Left ventricle myocardium inferior (tissue), 1 donor: ENCODE measurements at regions not wholly inside any gene's neighbourhood (a gene's known extent, or its start where the extent isn't known, plus 50 kb on each side); places are given as distances from the start of the nearest gene placed in this dataset.

Experiments used
- DNase-seq: peaks from one replicate; pipeline ENCODE4 v3.0.0-alpha.2; 2020
- H3K27ac ChIP-seq: fragments of 200-600 bp; replicated peaks from 2 replicates; pipeline ENCODE4 v1.8.0; 2021
- H3K27me3 ChIP-seq: fragments of 200-600 bp; 2 replicates; pipeline ENCODE4 v1.8.0; 2021; ENCODE audit warnings: low read depth
- H3K36me3 ChIP-seq: fragments of 200-600 bp; 2 replicates; pipeline ENCODE4 v1.8.0; 2021
- H3K4me1 ChIP-seq: fragments of 200-600 bp; 2 replicates; pipeline ENCODE4 v1.8.0; 2021
- H3K4me3 ChIP-seq: fragments of 200-600 bp; 2 replicates; pipeline ENCODE4 v1.8.0; 2021; ENCODE audit warnings: mild to moderate bottlenecking, moderate library complexity
- H3K9me3 ChIP-seq: fragments of 200-600 bp; replicated peaks from 2 replicates; pipeline ENCODE4 v1.8.0; 2021
- intact Hi-C: fragments of 100-400 bp; cut with micrococcal nuclease; formaldehyde crosslinking; loops from one replicate; pipeline ENCODE4 v1.11.0; 2022
- TF ChIP-seq, protein P1 (sequence below): fragments of 200-600 bp; IDR thresholded peaks from 2 replicates; pipeline ENCODE4 v1.8.0; 2021; ENCODE audit warnings: antibody characterized with exemption, mild to moderate bottlenecking, borderline replicate concordance
- donor health status: DM: no; HTN: yes; CAD: no; lungs with severe emphysema.

DNA sequence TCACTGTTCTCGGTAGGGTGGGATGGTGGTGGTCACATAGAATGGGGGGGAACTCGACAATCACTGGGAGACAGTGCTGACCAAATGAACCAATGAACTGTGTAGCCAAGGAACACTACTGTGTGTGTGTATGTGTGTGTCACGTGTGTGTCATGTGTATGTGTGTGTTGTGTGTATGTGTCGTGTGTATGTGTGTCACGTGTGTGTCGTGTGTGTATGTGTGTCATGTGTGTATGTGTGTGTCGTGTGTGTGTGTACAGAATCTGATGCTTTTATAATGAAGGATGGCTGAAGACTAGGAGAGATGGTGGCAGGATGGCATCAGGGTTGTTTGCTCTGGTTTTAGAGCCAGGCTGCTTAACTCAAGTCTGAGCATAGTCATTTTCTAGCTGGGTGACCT, 99.1 kb upstream of the DUSP22 start:
- no peak overlapping the region for H3K27ac ChIP-seq
- no peak for DNase-seq
- H3K36me3 ChIP-seq: no peaks in the 10 kb centered on the region
- H3K4me3 ChIP-seq: no peak overlapping the region
- intact Hi-C loops: no loop called here
- peaks cover 19% of the 10 kb centered on the region for H3K4me1 ChIP-seq
- TF ChIP-seq, protein P1, sequence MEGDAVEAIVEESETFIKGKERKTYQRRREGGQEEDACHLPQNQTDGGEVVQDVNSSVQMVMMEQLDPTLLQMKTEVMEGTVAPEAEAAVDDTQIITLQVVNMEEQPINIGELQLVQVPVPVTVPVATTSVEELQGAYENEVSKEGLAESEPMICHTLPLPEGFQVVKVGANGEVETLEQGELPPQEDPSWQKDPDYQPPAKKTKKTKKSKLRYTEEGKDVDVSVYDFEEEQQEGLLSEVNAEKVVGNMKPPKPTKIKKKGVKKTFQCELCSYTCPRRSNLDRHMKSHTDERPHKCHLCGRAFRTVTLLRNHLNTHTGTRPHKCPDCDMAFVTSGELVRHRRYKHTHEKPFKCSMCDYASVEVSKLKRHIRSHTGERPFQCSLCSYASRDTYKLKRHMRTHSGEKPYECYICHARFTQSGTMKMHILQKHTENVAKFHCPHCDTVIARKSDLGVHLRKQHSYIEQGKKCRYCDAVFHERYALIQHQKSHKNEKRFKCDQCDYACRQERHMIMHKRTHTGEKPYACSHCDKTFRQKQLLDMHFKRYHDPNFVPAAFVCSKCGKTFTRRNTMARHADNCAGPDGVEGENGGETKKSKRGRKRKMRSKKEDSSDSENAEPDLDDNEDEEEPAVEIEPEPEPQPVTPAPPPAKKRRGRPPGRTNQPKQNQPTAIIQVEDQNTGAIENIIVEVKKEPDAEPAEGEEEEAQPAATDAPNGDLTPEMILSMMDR: no peak
- no peaks in the 10 kb centered on the region for H3K27me3 ChIP-seq
- H3K9me3 ChIP-seq: no peaks in the 10 kb centered on the region

DNA sequence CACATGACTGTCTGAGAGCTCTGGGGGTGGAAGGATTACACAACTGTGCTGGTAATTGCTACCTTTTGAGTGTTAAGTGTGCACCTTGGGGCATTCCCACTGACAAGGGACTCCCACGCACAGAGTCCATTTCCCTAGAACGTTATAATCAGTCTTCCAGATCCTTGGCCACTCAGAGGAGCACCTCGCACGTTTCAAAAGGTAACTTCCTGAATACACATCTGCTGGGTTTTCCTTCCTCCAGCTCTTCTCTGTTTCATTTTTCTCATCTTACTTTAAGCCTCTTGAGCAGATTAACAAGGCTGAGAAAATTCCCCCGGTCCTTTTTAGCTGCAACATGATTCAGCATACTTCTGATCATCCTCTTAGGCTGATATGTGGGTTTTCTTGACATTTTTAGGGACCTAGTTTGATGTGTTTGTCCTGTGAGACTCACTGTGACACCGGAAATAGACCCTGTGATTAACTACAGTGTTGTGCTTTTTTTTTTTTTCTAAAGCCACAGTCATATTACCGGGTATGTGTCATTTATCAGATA, 98.4 kb upstream of the DUSP22 start:
- no peaks in the 10 kb centered on the region for H3K36me3 ChIP-seq

DNA sequence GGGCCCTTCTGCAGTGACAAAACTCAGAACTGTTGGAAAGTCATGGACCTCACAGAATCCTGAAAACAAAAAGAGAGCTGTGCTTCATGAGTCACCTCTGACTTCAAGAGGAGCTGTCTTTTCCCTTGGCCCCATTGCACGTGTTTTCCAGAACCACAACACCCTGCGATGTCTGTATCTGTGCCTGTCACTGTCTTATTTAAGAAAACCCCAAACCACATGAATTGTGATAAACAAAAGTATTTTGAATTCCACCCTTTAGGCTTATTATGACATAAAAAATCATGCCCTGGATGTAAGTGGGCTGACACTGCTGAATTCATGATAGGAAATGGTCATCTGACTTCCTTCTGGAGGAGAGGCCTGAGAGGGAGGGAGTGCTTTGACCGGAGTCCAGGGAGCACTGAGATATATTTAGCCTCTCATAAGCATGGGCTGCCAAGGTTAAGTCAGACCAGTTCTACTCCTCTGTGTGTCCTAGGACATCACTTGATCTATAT, 96.4 kb upstream of the DUSP22 start:
- Histone ChIP-seq H3K4me1 (peaks cover 19% of the 10 kb centered on the region), H3K27me3 (no peaks in the 10 kb centered on the region), H3K36me3 (no peaks in the 10 kb centered on the region), H3K27ac (peak overlapping the region; percentile 55), H3K9me3 (no peaks in the 10 kb centered on the region), H3K4me3 (no peak overlapping the region)
- TF ChIP-seq, protein P1: no peak
- DNase-seq: peak; percentile 40
- intact Hi-C loops: no loop called here

More for the DNA sequence above, 98.4 kb upstream of the DUSP22 start:
- Histone ChIP-seq H3K4me1 (peaks cover 19% of the 10 kb centered on the region), H3K4me3 (no peak overlapping the region), H3K27me3 (no peaks in the 10 kb centered on the region), H3K9me3 (no peaks in the 10 kb centered on the region), H3K27ac (no peak overlapping the region)
- intact Hi-C loops: no loop called here
- no peak for DNase-seq
- TF ChIP-seq, protein P1: no peak

DNA sequence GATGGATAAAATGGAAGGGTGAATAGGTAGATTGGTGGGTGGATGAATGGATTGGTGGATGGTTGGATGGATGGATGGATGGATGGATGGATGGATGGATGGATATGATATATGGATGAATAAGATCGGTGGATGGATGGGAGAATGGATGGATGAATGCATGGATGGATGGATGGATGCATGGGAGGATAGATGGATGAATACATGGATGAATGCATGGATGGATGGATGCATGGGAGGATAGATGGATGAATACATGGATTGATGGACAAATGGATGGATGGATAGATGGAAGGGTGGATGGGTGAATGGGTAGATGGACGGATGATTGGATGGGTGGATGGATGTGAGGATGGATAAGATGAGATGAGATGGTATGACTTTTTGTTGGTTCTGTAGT, 95.7 kb upstream of the DUSP22 start:
- no peaks in the 10 kb centered on the region for H3K27me3 ChIP-seq
- H3K27ac ChIP-seq: peak overlapping the region; percentile 55
- no peak for DNase-seq
- no peaks in the 10 kb centered on the region for H3K36me3 ChIP-seq
- H3K4me3 ChIP-seq: no peak overlapping the region
- peaks cover 19% of the 10 kb centered on the region for H3K4me1 ChIP-seq
- TF ChIP-seq, protein P1: no peak
- intact Hi-C loops: no loop called here
- H3K9me3 ChIP-seq: no peaks in the 10 kb centered on the region

DNA sequence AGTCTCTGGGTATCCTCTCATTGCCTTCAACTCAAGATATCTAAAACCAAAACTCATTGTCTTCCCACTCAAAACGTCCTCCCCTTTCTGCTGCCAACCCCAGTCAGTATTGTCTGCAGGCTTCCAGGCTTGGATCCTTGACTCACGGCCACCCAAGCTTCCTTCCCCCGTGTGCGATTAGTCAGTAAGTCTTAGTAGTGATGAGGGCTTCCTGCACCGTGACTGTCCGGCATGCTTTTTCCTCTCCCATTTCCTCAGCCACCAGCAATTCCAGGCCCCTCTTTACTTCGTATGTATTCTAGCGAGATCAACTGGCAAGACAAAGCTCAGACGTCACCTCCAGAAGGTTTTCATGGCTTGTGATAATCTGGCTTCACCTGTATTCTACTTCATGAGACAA, 88.6 kb upstream of the DUSP22 start:
- Histone ChIP-seq H3K4me1 (no peaks in the 10 kb centered on the region), H3K9me3 (no peaks in the 10 kb centered on the region), H3K4me3 (no peak overlapping the region), H3K27me3 (peaks cover 8% of the 10 kb centered on the region), H3K27ac (no peak overlapping the region), H3K36me3 (no peaks in the 10 kb centered on the region)
- no peak for DNase-seq
- TF ChIP-seq, protein P1: no peak
- intact Hi-C loops: no loop called here
